ENCODE measurements at regions not wholly inside any gene's neighbourhood (a gene's known extent, or its start where the extent isn't known, plus 50 kb on each side); places are given as distances from the start of the nearest gene placed in this dataset.

DNA sequence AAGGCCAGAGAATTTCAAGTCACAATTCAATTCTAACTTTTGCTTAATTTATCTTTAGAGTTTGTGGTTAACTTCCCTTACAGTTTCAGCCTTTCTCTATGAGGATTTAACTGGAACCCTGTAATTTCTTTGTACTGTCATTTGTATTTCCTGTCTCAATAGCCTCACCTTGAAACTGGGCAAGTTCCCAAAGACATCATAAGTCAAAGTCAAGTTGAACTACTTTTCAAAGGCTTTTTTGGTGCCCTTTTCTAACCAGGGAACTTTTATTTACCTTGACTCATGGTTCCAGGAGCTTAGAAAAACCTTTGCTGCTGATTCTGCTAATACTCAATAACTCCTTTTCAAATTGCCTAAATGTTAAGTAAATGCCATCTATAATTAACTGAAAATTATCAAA lies 200.8 kb upstream of the KRR1 start:
- TF ChIP-seq, protein P1, sequence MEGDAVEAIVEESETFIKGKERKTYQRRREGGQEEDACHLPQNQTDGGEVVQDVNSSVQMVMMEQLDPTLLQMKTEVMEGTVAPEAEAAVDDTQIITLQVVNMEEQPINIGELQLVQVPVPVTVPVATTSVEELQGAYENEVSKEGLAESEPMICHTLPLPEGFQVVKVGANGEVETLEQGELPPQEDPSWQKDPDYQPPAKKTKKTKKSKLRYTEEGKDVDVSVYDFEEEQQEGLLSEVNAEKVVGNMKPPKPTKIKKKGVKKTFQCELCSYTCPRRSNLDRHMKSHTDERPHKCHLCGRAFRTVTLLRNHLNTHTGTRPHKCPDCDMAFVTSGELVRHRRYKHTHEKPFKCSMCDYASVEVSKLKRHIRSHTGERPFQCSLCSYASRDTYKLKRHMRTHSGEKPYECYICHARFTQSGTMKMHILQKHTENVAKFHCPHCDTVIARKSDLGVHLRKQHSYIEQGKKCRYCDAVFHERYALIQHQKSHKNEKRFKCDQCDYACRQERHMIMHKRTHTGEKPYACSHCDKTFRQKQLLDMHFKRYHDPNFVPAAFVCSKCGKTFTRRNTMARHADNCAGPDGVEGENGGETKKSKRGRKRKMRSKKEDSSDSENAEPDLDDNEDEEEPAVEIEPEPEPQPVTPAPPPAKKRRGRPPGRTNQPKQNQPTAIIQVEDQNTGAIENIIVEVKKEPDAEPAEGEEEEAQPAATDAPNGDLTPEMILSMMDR (IDR thresholded peaks at IDR 0.05) = no peak
- no peak for TF ChIP-seq POLR2A (IDR thresholded peaks at IDR 0.05)
- no peak for TF ChIP-seq EP300 (IDR thresholded peaks at IDR 0.05)
